ENCODE measurements at regions not wholly inside any gene's neighbourhood (a gene's known extent, or its start where the extent isn't known, plus 50 kb on each side); places are given as distances from the start of the nearest gene placed in this dataset.

- TF ChIP-seq CTCF (conservative IDR thresholded peaks at IDR 0.05; ENCODE audit: low read depth, low read length) (no peak), EZH2phosphoT487 (IDR thresholded peaks at IDR 0.05; ENCODE audit: borderline replicate concordance, low read length) (no peak), EZH2 (IDR thresholded peaks at IDR 0.05; ENCODE audit: low read length, unreplicated experiment) (no peak)
Measured at GRCh38 chr2:228841475-228841874, 429.6 kb downstream of the PID1 start.
